Neuron (in vitro differentiated cells): ENCODE measurements at regions not wholly inside any gene's neighbourhood (a gene's known extent, or its start where the extent isn't known, plus 50 kb on each side); places are given as distances from the start of the nearest gene placed in this dataset.
A peak's percentile ranks its signal among the peaks of the same experiment; 100 is the strongest.

Source experiments
- H2AFZ ChIP-seq: one replicate; pipeline ENCODE4 v1.6.1; 2013; ENCODE audit warnings: low read depth, mild to moderate bottlenecking, inconsistent platforms, low read length, moderate library complexity
- H3K27me3 ChIP-seq: one replicate; pipeline ENCODE4 v1.6.1; 2013; ENCODE audit warnings: low read length; ENCODE audit not compliant: insufficient read depth
- H3K36me3 ChIP-seq: one replicate; pipeline ENCODE4 v1.6.1; 2013; ENCODE audit warnings: low read length; ENCODE audit not compliant: insufficient read depth
- H3K4me1 ChIP-seq: one replicate; pipeline ENCODE4 v1.6.1; 2013; ENCODE audit warnings: low read length; ENCODE audit not compliant: insufficient read depth
- H3K4me3 ChIP-seq: 2 replicates; pipeline ENCODE4 v1.5.1; 2013; ENCODE audit warnings: mild to moderate bottlenecking, low read length, moderate library complexity
- H3K9me3 ChIP-seq: one replicate; pipeline ENCODE4 v1.6.1; 2013; ENCODE audit warnings: low read length

- H3K27me3 ChIP-seq, result no peaks in the 10 kb centered on the region
- peaks cover 16% of the 10 kb centered on the region for H3K4me1 ChIP-seq
- no peak overlapping the region for H2AFZ ChIP-seq
- H3K4me3 ChIP-seq, result no peak overlapping the region
- no peaks in the 10 kb centered on the region for H3K36me3 ChIP-seq
- H3K9me3 ChIP-seq, result no peaks in the 10 kb centered on the region
These were observed 78.2 kb upstream of the OSBPL8 start for GRCh38 chr12:76637807-76638206.

DNA sequence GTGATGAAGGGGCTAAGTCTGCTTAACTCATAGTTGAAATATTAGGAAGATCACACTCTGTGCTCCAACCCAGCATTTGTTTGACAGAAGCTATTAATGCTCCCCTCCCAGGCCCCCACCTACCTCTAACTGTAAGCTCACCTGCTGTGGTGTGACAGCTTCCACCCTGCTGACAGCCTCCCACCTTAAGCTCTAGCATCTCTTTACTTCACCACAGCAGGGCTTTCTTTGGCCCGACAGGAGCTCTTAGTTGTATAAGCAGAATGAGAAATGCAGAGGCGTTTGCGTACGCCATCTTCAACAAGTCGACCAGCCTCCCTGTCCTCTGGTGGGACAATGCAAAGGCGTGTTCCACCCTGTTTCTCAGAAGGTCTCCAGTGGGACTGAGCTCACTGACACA, 80.1 kb upstream of the OSBPL8 start:
- Histone ChIP-seq H3K36me3 (no peaks in the 10 kb centered on the region), H3K27me3 (no peaks in the 10 kb centered on the region), H3K9me3 (no peaks in the 10 kb centered on the region)

DNA sequence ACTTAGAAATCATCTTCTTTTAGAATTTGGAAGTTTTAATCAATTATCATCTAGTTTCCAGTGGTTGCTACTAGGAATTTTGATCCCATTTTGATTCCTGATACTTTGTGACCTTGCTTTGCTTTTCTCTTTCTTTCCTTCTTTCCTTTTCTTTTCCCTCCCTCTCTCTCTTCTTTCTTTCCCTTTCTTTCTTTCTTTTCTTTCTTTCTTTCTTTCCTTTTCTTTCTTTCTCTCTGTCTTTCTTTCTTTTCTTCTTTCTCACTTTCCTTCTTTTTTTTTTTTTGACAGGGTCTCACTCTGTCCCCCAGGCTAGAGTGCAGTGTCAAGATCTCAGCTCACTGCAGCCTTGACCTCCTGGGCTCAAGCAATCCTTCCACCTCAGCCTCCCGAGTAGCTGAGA, 81.5 kb upstream of the OSBPL8 start:
- Histone ChIP-seq H3K27me3 (no peaks in the 10 kb centered on the region), H3K4me1 (no peaks in the 10 kb centered on the region), H3K9me3 (no peaks in the 10 kb centered on the region), H2AFZ (no peak overlapping the region), H3K4me3 (no peak overlapping the region), H3K36me3 (no peaks in the 10 kb centered on the region)

More for the DNA sequence above, 80.1 kb upstream of the OSBPL8 start:
- no peaks in the 10 kb centered on the region for H3K4me1 ChIP-seq
- no peak overlapping the region for H3K4me3 ChIP-seq
- no peak overlapping the region for H2AFZ ChIP-seq

DNA sequence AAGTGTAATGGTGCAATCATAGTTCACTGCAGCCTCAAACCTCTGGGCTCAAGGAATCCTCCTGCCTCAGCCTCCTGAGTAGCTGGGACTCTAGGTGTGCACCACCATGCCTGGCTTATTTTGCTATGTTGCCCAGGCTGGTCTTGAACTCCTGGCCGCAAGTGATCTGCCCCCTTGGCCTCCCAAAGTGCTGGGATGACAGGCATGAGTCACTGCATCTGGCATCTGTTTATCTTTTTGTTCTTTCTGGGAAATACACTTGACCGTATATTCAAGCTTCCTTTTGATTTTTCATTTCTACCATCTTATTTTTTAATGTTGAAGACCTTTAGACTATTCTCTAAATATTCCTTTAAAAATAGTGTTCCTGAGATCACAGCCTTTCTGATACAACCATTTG, 82.4 kb upstream of the OSBPL8 start:
- Histone ChIP-seq H3K4me3 (no peak overlapping the region), H2AFZ (no peak overlapping the region), H3K27me3 (no peaks in the 10 kb centered on the region), H3K36me3 (no peaks in the 10 kb centered on the region), H3K4me1 (no peaks in the 10 kb centered on the region), H3K9me3 (no peaks in the 10 kb centered on the region)

- Histone ChIP-seq H3K4me1 (no peaks in the 10 kb centered on the region), H3K9me3 (no peaks in the 10 kb centered on the region), H3K36me3 (no peaks in the 10 kb centered on the region), H2AFZ (no peak overlapping the region), H3K27me3 (no peaks in the 10 kb centered on the region), H3K4me3 (no peak overlapping the region)
These were observed 83.9 kb upstream of the OSBPL8 start for GRCh38 chr12:76643438-76643837.

DNA sequence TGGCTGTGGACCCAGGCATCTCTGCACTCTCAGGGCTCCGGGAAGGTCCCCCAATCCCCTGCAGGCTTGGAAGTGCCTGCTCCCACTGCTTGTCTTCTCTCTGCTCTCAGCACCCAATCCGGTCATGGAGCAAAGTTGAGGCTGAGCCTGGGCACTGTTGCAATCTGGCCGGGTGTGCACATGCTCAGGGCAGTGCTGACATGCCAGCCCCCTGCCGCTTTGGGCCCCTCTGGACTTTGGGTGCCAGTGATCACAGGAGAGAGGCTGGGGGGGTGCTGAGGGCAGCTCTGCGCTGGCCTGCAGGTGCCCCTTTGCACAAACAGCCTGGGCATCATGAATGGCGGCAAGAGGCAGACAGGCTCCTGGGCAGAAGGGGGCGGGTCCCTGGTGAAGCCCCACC, 85.4 kb upstream of the OSBPL8 start:
- H3K27me3 ChIP-seq, result no peaks in the 10 kb centered on the region
- H3K4me1 ChIP-seq, result no peaks in the 10 kb centered on the region
- no peaks in the 10 kb centered on the region for H3K9me3 ChIP-seq
- no peak overlapping the region for H2AFZ ChIP-seq
- H3K4me3 ChIP-seq, result no peak overlapping the region
- H3K36me3 ChIP-seq, result no peaks in the 10 kb centered on the region

DNA sequence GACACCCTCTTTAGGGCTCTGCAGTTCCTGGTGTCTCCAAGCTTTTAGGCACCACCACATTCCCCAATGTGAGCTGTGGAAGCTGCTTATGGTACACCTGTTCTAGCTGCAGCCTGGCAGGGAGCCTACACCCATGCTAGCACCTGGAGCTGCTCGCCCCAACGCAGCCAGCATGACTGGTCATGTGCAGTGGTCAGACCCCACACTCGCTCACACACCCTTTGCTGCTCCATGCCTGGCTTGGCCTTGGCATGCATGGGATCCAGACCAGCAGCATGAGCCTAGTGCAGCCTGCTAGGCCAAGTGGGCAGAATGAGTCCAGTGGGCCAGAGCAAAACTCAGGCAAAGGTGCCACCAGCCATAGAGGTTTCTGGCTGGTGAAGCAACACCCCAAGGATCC, 86.4 kb upstream of the OSBPL8 start:
- Histone ChIP-seq H3K36me3 (no peaks in the 10 kb centered on the region), H2AFZ (no peak overlapping the region), H3K27me3 (no peaks in the 10 kb centered on the region), H3K4me1 (no peaks in the 10 kb centered on the region), H3K4me3 (no peak overlapping the region), H3K9me3 (no peaks in the 10 kb centered on the region)

GRCh38 chr12:76646366-76646765, 86.8 kb upstream of the OSBPL8 start:
- Histone ChIP-seq H2AFZ (no peak overlapping the region), H3K27me3 (no peaks in the 10 kb centered on the region), H3K36me3 (no peaks in the 10 kb centered on the region), H3K4me1 (no peaks in the 10 kb centered on the region), H3K4me3 (no peak overlapping the region), H3K9me3 (no peaks in the 10 kb centered on the region)

DNA sequence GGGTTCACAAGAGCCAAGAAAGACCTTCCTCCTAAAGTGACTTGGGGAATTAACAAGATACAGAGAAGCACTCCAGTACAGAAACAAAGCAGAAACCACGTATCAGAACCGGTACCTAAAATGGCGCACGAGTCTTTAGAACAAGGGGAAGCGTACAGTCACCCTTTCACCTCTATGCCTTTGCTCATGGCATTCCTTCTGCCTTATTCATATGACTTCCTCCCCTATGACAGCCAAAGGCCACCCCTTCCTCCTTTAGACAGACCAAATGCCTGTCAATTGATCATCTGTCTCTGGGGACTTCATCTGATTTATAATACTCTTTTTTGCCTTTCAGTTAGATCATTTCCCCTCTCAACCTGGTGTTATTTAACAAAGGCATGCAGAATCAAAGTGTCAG, 89.5 kb upstream of the OSBPL8 start:
- no peaks in the 10 kb centered on the region for H3K36me3 ChIP-seq
- no peaks in the 10 kb centered on the region for H3K9me3 ChIP-seq
- no peaks in the 10 kb centered on the region for H3K27me3 ChIP-seq
- no peak overlapping the region for H2AFZ ChIP-seq
- H3K4me1 ChIP-seq, result no peaks in the 10 kb centered on the region
- H3K4me3 ChIP-seq, result no peak overlapping the region

- no peaks in the 10 kb centered on the region for H3K9me3 ChIP-seq
- no peaks in the 10 kb centered on the region for H3K4me1 ChIP-seq
- H3K36me3 ChIP-seq, result no peaks in the 10 kb centered on the region
- H3K27me3 ChIP-seq, result no peaks in the 10 kb centered on the region
- no peak overlapping the region for H3K4me3 ChIP-seq
- H2AFZ ChIP-seq, result no peak overlapping the region
These were observed 92.8 kb upstream of the OSBPL8 start for GRCh38 chr12:76652402-76652801.

GRCh38 chr12:76653342-76653741, 93.8 kb upstream of the OSBPL8 start:
- H2AFZ ChIP-seq, result no peak overlapping the region
- no peak overlapping the region for H3K4me3 ChIP-seq
- no peaks in the 10 kb centered on the region for H3K36me3 ChIP-seq
- H3K27me3 ChIP-seq, result no peaks in the 10 kb centered on the region
- no peaks in the 10 kb centered on the region for H3K4me1 ChIP-seq
- no peaks in the 10 kb centered on the region for H3K9me3 ChIP-seq

- no peak overlapping the region for H3K4me3 ChIP-seq
- no peaks in the 10 kb centered on the region for H3K36me3 ChIP-seq
- H3K27me3 ChIP-seq, result no peaks in the 10 kb centered on the region
- H3K9me3 ChIP-seq, result no peaks in the 10 kb centered on the region
- H2AFZ ChIP-seq, result no peak overlapping the region
- H3K4me1 ChIP-seq, result no peaks in the 10 kb centered on the region
These were observed 99.2 kb upstream of the ZDHHC17 start for GRCh38 chr12:76664731-76665130.

- Histone ChIP-seq H2AFZ (peak overlapping the region; percentile 4), H3K4me1 (no peaks in the 10 kb centered on the region), H3K9me3 (no peaks in the 10 kb centered on the region), H3K36me3 (no peaks in the 10 kb centered on the region), H3K27me3 (no peaks in the 10 kb centered on the region), H3K4me3 (no peak overlapping the region)
These were observed 97.6 kb upstream of the ZDHHC17 start for GRCh38 chr12:76666290-76666835.

- no peak overlapping the region for H2AFZ ChIP-seq
- no peak overlapping the region for H3K4me3 ChIP-seq
- no peaks in the 10 kb centered on the region for H3K27me3 ChIP-seq
- H3K9me3 ChIP-seq, result no peaks in the 10 kb centered on the region
- H3K4me1 ChIP-seq, result no peaks in the 10 kb centered on the region
- no peaks in the 10 kb centered on the region for H3K36me3 ChIP-seq
These were observed 93.9 kb upstream of the ZDHHC17 start for GRCh38 chr12:76669981-76670380.
